Subcutaneous abdominal adipose tissue (tissue), 5 donors: ENCODE measurements at regions not wholly inside any gene's neighbourhood (a gene's known extent, or its start where the extent isn't known, plus 50 kb on each side); places are given as distances from the start of the nearest gene placed in this dataset.

Source experiments
- H3K27ac ChIP-seq: one replicate; pipeline ENCODE4 v1.7.0; 2013; ENCODE audit warnings: low read depth, mild to moderate bottlenecking, inconsistent platforms, low read length, moderate library complexity
- H3K27me3 ChIP-seq, 5 donors: one replicate each; pipeline ENCODE4 v1.7.0; 2013; ENCODE audit warnings: low read length in 5 of 5, inconsistent platforms in 1 of 5; ENCODE audit not compliant: control insufficient read depth in 5 of 5, insufficient read depth in 4 of 5
- H3K36me3 ChIP-seq, 5 donors: one replicate each; pipeline ENCODE4 v1.7.0; 2013; ENCODE audit warnings: low read length in 5 of 5; ENCODE audit not compliant: control insufficient read depth in 5 of 5, insufficient read depth in 5 of 5
- H3K4me1 ChIP-seq, 5 donors: one replicate each; pipeline ENCODE4 v1.7.0; 2013; ENCODE audit warnings: low read length in 5 of 5, mild to moderate bottlenecking in 3 of 5, moderate library complexity in 1 of 5; ENCODE audit not compliant: control insufficient read depth in 5 of 5, insufficient read depth in 5 of 5
- H3K4me3 ChIP-seq, 5 donors: one replicate each; pipeline ENCODE4 v1.7.0; 2013; ENCODE audit warnings: low read length in 5 of 5, low read depth in 1 of 5
- H3K9ac ChIP-seq, 5 donors: one replicate each; pipeline ENCODE4 v1.7.0; 2013; ENCODE audit warnings: low read length in 5 of 5, mild to moderate bottlenecking in 4 of 5, moderate library complexity in 3 of 5
- H3K9me3 ChIP-seq, 5 donors: one replicate each; pipeline ENCODE4 v1.7.0; 2013; ENCODE audit warnings: low read length in 5 of 5; ENCODE audit not compliant: control insufficient read depth in 5 of 5
- donor health status: healthy.
- donor health status: healthy.
- donor health status: healthy.
- donor health status: healthy.
- donor health status: healthy.

DNA sequence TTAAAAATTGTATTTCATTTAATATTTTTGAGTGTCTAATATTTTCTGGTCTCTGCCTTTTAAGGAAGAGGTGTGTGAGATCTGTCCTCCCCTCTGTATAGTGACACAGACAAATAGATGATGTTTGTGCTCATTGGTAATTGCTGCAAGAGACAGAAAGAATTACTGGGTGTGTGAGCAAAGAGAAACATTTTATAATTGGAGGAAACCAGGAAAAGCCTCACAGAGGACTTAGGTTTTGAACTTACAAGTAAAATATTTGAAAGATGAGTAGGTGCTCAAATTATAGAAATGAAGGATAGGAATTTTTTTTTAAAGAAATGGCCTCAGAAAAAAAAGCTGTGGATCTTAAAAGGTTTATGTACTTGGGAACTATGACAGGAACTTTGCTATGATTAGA, 149.8 kb downstream of the SPCS3 start:
- no peaks in the 10 kb centered on the region for H3K9me3 ChIP-seq
- no peak overlapping the region for H3K4me3 ChIP-seq
- no peak overlapping the region for H3K9ac ChIP-seq
- no peaks in the 10 kb centered on the region for H3K27me3 ChIP-seq
- no peak overlapping the region for H3K27ac ChIP-seq
- H3K4me1 ChIP-seq, result no peaks in the 10 kb centered on the region
- no peaks in the 10 kb centered on the region for H3K36me3 ChIP-seq

DNA sequence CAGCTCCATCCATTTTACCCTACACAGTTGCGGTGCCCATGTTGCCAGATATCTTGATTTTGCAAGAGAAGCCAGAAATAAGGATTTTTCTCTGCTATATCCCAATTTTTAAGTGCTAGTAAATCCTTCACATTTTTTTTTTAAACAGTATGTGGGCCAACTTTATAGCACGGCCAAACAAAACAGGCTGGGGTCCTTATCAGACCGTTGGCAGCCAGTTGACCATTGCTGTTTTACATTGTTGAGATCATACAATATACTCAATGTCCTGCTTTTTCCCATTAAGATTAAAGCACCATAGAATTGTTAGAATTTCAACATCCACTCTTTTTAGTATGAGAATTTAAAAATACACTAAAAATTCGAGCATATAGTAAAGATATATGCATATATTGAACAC, 150.9 kb downstream of the SPCS3 start:
- Histone ChIP-seq H3K4me3 (no peak overlapping the region), H3K27me3 (no peaks in the 10 kb centered on the region), H3K9me3 (no peaks in the 10 kb centered on the region), H3K27ac (no peak overlapping the region), H3K9ac (no peak overlapping the region), H3K4me1 (no peaks in the 10 kb centered on the region), H3K36me3 (no peaks in the 10 kb centered on the region)

DNA sequence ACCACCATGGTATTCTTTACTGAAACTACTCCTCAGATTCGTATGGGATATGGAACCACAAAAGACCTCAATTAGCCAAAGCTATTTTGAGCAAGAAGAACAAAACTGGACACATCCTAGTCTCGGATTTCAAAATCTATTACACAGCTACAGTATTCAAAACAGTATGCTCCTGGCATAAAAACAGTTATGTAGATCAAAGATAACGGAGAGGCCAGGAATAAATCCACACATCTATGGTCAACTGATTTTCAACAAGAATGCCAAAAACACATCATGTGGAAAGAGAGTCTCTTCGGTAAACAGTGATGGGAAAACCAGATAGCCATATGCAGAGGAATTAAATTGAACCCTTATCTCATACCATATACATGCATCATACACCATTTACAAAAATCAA, 155.3 kb downstream of the SPCS3 start:
- Histone ChIP-seq H3K9ac (no peak overlapping the region), H3K27me3 (no peaks in the 10 kb centered on the region), H3K36me3 (no peaks in the 10 kb centered on the region), H3K4me1 (no peaks in the 10 kb centered on the region), H3K4me3 (no peak overlapping the region), H3K27ac (no peak overlapping the region), H3K9me3 (peaks cover 0 to 6% (median 3%) of the 10 kb centered on the region in 5 donors)

DNA sequence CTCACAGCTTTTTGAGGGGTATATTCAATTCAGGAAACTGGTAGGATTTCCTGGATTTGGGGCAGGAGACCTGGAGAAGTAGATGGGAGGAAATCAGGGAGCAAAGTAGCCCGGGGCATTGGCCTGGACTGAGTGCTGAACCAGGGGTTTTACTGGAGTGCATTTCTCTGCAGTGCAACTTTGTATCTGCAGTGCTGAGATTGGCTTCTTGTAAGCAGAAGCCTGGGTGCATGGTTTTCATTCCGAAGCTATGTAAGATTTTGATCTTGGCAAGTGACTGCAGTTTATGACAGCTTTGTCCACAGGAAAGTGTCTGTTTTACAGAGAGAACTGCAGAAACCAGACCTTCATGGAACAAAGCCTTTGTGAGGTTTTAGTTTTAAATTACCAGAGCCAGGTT, 158.3 kb downstream of the SPCS3 start:
- Histone ChIP-seq H3K4me1 (no peaks in the 10 kb centered on the region), H3K36me3 (no peaks in the 10 kb centered on the region), H3K9ac (no peak overlapping the region), H3K9me3 (peaks cover 0 to 6% (median 3%) of the 10 kb centered on the region in 5 donors), H3K27ac (no peak overlapping the region), H3K4me3 (no peak overlapping the region), H3K27me3 (no peaks in the 10 kb centered on the region)

DNA sequence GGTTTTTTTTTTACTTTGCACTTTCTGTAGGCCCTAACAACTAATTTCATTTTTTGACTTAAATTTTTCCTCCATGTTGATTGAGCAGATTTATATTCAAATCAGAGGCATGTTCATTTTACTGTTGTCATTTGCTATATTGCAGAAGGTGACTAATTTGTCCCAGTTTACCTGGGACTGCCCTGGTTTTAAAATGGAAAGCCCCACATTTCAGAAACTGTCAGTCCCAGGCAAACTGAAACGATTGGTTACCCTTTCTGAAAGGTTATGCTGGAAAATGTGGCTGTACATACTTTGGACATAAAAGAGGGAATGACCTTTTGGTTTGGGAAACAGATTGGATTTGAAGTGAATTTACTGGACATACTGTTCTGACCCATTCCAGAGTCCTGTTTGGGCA, 160.0 kb downstream of the SPCS3 start:
- peaks cover 0 to 6% (median 3%) of the 10 kb centered on the region in 5 donors for H3K9me3 ChIP-seq
- H3K9ac ChIP-seq, result no peak overlapping the region
- no peak overlapping the region for H3K27ac ChIP-seq
- no peaks in the 10 kb centered on the region for H3K36me3 ChIP-seq
- no peak overlapping the region for H3K4me3 ChIP-seq
- H3K4me1 ChIP-seq, result no peaks in the 10 kb centered on the region
- no peaks in the 10 kb centered on the region for H3K27me3 ChIP-seq

DNA sequence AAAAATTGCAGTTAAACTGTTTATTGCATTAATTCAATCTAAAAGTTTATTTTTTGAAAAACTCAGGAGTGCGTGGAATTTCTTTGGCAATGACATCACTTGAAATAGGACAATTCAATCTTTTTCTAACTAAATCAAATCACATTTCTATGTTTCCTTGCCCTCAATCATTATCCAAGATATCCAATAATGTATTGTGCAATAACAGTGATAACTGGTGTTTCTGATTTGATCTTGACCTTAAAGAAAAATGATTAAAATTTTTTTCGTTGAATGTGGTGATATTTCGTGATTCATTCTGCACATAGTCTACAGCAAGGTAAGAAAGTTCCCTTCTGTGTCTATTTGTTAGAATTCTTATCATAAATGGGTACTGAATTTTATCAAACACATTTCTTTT, 163.2 kb downstream of the SPCS3 start:
- Histone ChIP-seq H3K9ac (no peak overlapping the region), H3K4me3 (no peak overlapping the region)

DNA sequence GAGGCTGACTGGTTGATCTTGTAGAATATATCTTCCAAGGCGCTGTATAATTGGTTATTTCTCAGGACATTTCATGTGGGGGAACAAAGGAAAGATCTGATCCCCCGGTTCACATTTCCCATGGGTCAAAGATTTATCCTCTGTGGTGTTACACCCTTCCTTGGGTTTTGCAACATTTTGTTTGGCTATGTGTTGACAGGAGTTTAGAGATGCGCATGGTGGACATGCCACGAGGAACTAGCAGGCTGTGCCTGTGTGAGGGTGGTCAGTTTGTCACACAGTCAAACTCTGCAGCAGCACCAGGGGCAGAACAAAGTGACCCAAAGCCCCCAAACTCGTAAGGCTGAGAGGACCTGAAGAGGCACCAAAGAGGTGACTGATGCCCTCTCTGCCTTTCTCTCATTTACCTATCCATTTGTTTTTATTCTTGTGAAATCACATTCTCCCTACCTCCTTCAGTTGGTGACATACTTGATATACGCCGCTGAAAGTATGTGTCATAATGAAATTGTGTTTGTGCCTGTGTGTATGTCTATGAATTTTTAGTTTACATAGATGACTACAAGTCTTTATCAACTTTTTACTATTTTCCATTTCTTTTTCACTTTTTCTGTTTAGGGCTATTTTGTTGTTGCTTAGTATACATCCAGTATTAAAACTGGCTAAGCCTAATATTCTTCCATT, 164.7 kb downstream of the SPCS3 start:
- Histone ChIP-seq H3K4me1 (no peaks in the 10 kb centered on the region), H3K9me3 (peaks cover 0 to 2% (median 0%) of the 10 kb centered on the region in 5 donors), H3K27me3 (no peaks in the 10 kb centered on the region), H3K36me3 (no peaks in the 10 kb centered on the region), H3K4me3 (no peak overlapping the region), H3K9ac (no peak overlapping the region), H3K27ac (no peak overlapping the region)

More for the DNA sequence above, 163.2 kb downstream of the SPCS3 start:
- Histone ChIP-seq H3K4me1 (no peaks in the 10 kb centered on the region), H3K27ac (no peak overlapping the region), H3K9me3 (peaks cover 0 to 2% (median 0%) of the 10 kb centered on the region in 5 donors), H3K27me3 (no peaks in the 10 kb centered on the region), H3K36me3 (no peaks in the 10 kb centered on the region)

DNA sequence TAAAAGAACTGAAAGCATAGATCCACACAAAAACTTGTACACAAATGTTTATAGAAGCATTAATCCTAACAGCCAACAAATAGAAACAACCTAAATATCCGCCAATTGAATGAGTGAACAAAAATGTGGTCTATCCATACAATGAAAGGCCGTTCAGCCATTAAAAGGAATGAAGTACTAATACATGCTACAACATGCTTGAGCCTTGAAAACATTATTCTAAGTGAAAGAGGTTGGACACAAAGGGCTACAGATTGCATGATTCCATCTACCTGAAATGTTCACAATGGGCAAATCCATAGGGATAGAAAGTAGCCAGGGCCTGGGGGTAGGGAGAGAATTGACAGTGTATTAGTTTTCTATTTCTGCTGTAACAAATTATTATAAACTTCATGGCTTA, 169.2 kb downstream of the SPCS3 start:
- no peaks in the 10 kb centered on the region for H3K36me3 ChIP-seq

DNA sequence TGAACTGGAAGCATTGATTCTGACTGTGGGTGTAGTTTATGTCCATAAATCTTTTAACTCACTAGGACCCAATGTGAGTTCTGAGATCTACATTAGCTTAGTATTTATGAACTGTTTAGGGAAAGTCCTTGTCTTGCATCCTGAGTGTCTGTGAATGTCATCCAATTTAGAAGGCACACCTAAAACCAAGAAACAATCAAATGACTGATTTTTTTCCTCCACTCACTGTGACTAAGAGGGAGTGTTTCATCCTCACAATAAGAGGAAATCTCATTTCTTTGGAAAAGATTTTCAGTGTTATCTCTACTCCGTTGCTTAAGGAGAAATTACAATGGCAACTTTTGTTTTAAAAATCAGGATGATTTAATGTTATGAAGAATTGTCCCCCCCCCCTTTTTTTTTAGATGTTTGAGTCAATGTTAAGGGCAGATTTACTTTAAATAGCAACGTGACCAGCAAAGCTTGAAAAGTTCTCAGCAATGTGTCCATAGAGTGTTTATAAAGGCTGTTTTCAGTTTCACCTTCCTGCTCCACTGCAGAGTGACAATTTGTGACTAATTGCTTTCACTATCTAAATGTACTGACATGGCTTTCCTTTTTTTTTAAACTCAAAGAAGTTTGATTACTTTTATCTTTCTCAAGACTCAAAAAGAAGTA, 173.0 kb downstream of the SPCS3 start:
- Histone ChIP-seq H3K36me3 (no peaks in the 10 kb centered on the region), H3K9ac (no peak overlapping the region), H3K27ac (no peak overlapping the region), H3K27me3 (no peaks in the 10 kb centered on the region), H3K4me1 (no peaks in the 10 kb centered on the region), H3K9me3 (peaks cover 0 to 4% (median 0%) of the 10 kb centered on the region in 5 donors), H3K4me3 (no peak overlapping the region)

More for the DNA sequence above, 169.2 kb downstream of the SPCS3 start:
- Histone ChIP-seq H3K9ac (no peak overlapping the region), H3K4me1 (no peaks in the 10 kb centered on the region), H3K4me3 (no peak overlapping the region), H3K9me3 (peaks cover 0 to 2% (median 0%) of the 10 kb centered on the region in 5 donors), H3K27ac (no peak overlapping the region), H3K27me3 (no peaks in the 10 kb centered on the region)

DNA sequence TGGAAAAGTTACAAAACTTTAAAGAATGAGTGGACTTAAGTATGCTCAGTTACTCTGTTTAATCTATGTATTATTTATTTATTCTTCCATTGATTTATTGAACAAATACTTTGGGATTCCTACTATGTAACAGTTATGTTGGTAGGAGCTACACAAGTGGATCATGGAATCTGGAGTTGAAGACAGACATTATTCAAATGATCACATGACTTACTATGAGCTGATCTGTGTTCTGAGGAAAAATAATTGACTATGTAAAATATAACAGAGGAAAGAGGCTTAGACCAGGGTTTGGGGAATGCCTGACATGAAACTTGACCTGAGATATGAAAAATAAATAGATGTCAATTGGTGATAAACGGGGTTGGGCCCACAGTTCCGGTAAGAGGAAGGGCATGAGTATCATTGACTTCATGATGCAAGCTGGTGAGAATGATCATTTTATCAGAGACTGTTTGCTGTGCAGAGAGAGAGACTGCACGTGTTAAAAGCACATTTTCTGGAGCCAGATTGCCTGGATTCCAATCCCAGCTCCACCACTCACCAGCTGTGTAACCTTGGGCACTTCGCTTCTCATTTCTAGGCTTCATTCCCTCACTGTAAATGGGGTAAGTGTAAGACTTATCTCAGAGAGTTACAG, 179.0 kb downstream of the SPCS3 start:
- H3K9ac ChIP-seq, result no peak overlapping the region
- H3K27me3 ChIP-seq, result no peaks in the 10 kb centered on the region
- H3K9me3 ChIP-seq, result peaks cover 0 to 4% (median 0%) of the 10 kb centered on the region in 5 donors
- no peak overlapping the region for H3K27ac ChIP-seq
- H3K36me3 ChIP-seq, result no peaks in the 10 kb centered on the region
- H3K4me1 ChIP-seq, result no peaks in the 10 kb centered on the region
- H3K4me3 ChIP-seq, result no peak overlapping the region
